OCI-LY1 (cell line): ENCODE measurements at regions not wholly inside any gene's neighbourhood (a gene's known extent, or its start where the extent isn't known, plus 50 kb on each side); places are given as distances from the start of the nearest gene placed in this dataset.

Experiments
- EZH2 ChIP-seq: fragments of 200-600 bp; sonication (generic), shearing (Covaris generic); IDR thresholded peaks from 2 replicates; pipeline ENCODE4 v1.8.0; 2017; ENCODE audit warnings: borderline replicate concordance, mixed run types, mild to moderate bottlenecking, antibody characterized with exemption, low read length, moderate library complexity, mixed read lengths
- TF ChIP-seq, protein P1 (sequence below): fragments of 200-600 bp; sonication (generic), shearing (Covaris generic); IDR thresholded peaks from 2 replicates; pipeline ENCODE4 v1.5.1; 2017; ENCODE audit warnings: mild to moderate bottlenecking, antibody characterized with exemption, low read length, moderate library complexity, mixed read lengths

DNA sequence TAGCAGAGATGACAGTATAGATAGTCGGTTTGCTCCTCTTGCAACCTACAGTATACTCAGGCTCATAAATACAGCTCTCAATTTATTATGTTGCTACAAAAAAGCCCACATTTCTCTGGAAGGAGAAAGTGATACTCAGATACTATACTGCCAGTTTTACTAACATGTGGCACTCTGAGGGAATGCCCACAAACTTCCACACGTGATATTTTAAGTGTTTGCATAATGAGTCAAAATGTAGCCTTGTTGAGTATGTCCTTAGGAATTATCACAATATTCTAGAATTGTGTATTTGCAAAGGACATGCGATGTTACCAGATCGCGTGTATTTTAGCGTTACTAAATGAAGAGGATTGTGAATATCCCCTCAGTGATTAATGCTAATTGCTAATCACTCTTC lies 929.1 kb downstream of the STIM2 start:
- TF ChIP-seq, protein P1, sequence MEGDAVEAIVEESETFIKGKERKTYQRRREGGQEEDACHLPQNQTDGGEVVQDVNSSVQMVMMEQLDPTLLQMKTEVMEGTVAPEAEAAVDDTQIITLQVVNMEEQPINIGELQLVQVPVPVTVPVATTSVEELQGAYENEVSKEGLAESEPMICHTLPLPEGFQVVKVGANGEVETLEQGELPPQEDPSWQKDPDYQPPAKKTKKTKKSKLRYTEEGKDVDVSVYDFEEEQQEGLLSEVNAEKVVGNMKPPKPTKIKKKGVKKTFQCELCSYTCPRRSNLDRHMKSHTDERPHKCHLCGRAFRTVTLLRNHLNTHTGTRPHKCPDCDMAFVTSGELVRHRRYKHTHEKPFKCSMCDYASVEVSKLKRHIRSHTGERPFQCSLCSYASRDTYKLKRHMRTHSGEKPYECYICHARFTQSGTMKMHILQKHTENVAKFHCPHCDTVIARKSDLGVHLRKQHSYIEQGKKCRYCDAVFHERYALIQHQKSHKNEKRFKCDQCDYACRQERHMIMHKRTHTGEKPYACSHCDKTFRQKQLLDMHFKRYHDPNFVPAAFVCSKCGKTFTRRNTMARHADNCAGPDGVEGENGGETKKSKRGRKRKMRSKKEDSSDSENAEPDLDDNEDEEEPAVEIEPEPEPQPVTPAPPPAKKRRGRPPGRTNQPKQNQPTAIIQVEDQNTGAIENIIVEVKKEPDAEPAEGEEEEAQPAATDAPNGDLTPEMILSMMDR, result no peak
- no peak for TF ChIP-seq EZH2
